Suprapubic skin (tissue), 4 donors: ENCODE measurements at regions not wholly inside any gene's neighbourhood (a gene's known extent, or its start where the extent isn't known, plus 50 kb on each side); places are given as distances from the start of the nearest gene placed in this dataset.

Source experiments
- EP300 ChIP-seq: sonication (generic); formaldehyde crosslinking; IDR thresholded peaks from one replicate; pipeline ENCODE4 v1.6.1; 2017; ENCODE audit warnings: antibody characterized with exemption
- POLR2A ChIP-seq, 2 donors: fragments of 450-650 bp; IDR thresholded peaks; one replicate each; pipeline ENCODE4 v1.6.1; 2017; ENCODE audit warnings: antibody characterized with exemption in 2 of 2, mild to moderate bottlenecking in 2 of 2, moderate library complexity in 2 of 2
- POLR2AphosphoS5 ChIP-seq, 3 donors: sonication (generic); formaldehyde crosslinking; IDR thresholded peaks; one replicate each; pipeline ENCODE4 v1.6.1; 2017; ENCODE audit warnings: antibody characterized with exemption in 3 of 3
- TF ChIP-seq, protein P1 (sequence below), 2 donors: fragments of 200-600 bp in 1 of 2; fragments of 450-650 bp in 1 of 2; sonication (generic) in 1 of 2; IDR thresholded peaks; one replicate each; pipeline ENCODE4 v1.5.1; 2016 to 2019; ENCODE audit warnings: antibody characterized with exemption in 2 of 2, mild to moderate bottlenecking in 1 of 2, moderate library complexity in 1 of 2

DNA sequence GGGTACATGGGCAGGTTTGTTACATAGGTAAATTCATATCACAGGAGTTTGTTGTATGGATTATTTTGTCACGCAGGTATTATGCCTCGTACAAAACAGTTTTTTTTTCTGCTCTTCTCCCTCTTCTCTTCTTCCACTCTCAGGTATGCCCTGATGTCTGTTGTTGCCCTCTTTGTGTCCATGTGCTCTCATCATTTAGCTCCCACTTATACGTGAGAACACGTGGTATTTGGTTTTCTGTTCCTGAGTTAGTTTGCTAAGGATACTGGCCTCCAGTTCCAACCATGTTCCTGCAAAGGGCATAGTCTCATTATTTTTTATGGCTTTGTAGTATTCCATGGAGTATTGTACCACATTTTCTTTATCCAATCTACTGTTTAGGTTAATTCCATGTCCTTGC lies 65.7 kb downstream of the UNC5CL start:
- TF ChIP-seq, protein P1, sequence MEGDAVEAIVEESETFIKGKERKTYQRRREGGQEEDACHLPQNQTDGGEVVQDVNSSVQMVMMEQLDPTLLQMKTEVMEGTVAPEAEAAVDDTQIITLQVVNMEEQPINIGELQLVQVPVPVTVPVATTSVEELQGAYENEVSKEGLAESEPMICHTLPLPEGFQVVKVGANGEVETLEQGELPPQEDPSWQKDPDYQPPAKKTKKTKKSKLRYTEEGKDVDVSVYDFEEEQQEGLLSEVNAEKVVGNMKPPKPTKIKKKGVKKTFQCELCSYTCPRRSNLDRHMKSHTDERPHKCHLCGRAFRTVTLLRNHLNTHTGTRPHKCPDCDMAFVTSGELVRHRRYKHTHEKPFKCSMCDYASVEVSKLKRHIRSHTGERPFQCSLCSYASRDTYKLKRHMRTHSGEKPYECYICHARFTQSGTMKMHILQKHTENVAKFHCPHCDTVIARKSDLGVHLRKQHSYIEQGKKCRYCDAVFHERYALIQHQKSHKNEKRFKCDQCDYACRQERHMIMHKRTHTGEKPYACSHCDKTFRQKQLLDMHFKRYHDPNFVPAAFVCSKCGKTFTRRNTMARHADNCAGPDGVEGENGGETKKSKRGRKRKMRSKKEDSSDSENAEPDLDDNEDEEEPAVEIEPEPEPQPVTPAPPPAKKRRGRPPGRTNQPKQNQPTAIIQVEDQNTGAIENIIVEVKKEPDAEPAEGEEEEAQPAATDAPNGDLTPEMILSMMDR (IDR thresholded peaks at IDR 0.05), result no peak
- no peak for TF ChIP-seq POLR2A (IDR thresholded peaks at IDR 0.05)
- TF ChIP-seq POLR2AphosphoS5 (IDR thresholded peaks at IDR 0.05), result no peak
- no peak for TF ChIP-seq EP300
